Activated B cell treated with CpG ODN at 0.5 μM for 24 hours (primary cell): ENCODE measurements at regions not wholly inside any gene's neighbourhood (a gene's known extent, or its start where the extent isn't known, plus 50 kb on each side); places are given as distances from the start of the nearest gene placed in this dataset.

Experiments used
- ATAC-seq: fragments of 200-7000 bp; cut with Tn5 transposase; one replicate; pipeline ENCODE4 v1.10.0; 2021; ENCODE audit warnings: low read depth, mild to moderate bottlenecking, moderate library complexity
- CTCF ChIA-PET: fragments of 350-600 bp; sonication (Branson Sonifier 250); formaldehyde crosslinking; loops from one replicate; lab custom pipeline; 2021; ENCODE audit warnings: antibody characterized with exemption; lab: Charles Lee
- POLR2A ChIA-PET: fragments of 350-600 bp; sonication (Branson Sonifier 250); formaldehyde crosslinking; loops from one replicate; lab custom pipeline; 2021; ENCODE audit warnings: antibody characterized with exemption; lab: Charles Lee
- DNase-seq: peaks from one replicate; pipeline ENCODE4 v3.0.0; 2022
- H3K27ac Mint-ChIP-seq: one replicate; pipeline ENCODE4 v1.8.0; 2020; ENCODE audit warnings: mixed read lengths
- H3K27me3 Mint-ChIP-seq: one replicate; pipeline ENCODE4 v1.8.0; 2021; ENCODE audit warnings: mixed read lengths
- H3K36me3 Mint-ChIP-seq: one replicate; pipeline ENCODE4 v1.8.0; 2021; ENCODE audit warnings: low read depth, mixed read lengths
- H3K4me1 Mint-ChIP-seq: one replicate; pipeline ENCODE4 v1.8.0; 2021; ENCODE audit warnings: mixed read lengths
- H3K4me3 Mint-ChIP-seq: one replicate; pipeline ENCODE4 v1.8.0; 2020; ENCODE audit warnings: mild to moderate bottlenecking, mixed read lengths
- H3K9me3 Mint-ChIP-seq: one replicate; pipeline ENCODE4 v1.8.0; 2020; ENCODE audit warnings: mixed read lengths
- intact Hi-C: fragments of 100-400 bp; cut with micrococcal nuclease; formaldehyde crosslinking; loops from one replicate; pipeline ENCODE4 v1.15.1; 2024
- TF ChIP-seq, protein P1 (sequence below): fragments of 200-600 bp; IDR thresholded peaks from one replicate; pipeline ENCODE4 v1.8.0; 2022; ENCODE audit warnings: antibody characterized with exemption, mild to moderate bottlenecking

DNA sequence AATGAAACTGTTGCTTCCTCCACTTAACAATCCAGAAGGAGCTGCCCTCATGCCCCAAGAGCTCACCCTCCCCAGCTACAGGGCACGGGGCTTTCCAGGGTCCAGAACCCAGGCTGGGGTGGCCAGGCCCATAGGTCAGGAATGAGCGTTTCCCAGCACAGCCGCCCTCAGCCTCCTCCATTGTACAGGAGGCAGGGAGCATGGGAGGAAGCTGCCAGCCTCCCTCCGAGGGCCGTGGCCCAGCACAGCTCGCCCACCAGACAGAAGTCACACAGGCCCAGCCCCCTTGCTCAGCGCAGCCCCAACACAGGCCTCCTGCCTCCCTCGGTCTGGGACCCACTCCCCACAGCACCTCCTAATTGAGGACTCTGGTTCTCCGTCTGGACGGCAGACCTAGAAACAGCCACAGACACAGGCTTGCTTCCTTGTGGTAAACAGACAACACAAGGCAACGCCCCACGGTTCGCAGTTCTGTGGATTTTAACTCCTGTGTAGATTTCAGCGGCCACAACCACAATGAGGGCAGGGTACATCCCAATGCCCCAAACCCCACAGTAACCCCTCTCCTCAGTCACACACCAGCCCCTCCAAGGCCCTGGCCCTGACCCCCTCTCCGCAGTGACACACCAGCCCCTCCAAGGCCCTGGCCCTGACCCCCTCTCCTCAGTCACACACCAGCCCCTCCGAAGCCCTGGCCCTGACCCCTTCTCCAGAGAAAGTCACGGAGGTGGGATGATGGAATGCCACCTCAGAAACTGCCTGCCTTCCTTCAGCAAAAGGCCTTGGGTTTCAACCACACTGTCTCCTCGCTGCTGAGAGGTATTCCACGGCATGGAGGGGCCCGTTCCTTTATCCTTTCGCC lies 173.5 kb downstream of the DLL1 start:
- intact Hi-C loops: no loop called here
- H3K4me1 Mint-ChIP-seq: no peaks in the 10 kb centered on the region
- POLR2A ChIA-PET: no interaction called here
- no peak overlapping the region for H3K27ac Mint-ChIP-seq
- H3K9me3 Mint-ChIP-seq: peaks cover 18% of the 10 kb centered on the region
- CTCF ChIA-PET: no interaction called here
- no peak overlapping the region for H3K4me3 Mint-ChIP-seq
- peaks cover 6% of the 10 kb centered on the region for H3K27me3 Mint-ChIP-seq
- TF ChIP-seq, protein P1, sequence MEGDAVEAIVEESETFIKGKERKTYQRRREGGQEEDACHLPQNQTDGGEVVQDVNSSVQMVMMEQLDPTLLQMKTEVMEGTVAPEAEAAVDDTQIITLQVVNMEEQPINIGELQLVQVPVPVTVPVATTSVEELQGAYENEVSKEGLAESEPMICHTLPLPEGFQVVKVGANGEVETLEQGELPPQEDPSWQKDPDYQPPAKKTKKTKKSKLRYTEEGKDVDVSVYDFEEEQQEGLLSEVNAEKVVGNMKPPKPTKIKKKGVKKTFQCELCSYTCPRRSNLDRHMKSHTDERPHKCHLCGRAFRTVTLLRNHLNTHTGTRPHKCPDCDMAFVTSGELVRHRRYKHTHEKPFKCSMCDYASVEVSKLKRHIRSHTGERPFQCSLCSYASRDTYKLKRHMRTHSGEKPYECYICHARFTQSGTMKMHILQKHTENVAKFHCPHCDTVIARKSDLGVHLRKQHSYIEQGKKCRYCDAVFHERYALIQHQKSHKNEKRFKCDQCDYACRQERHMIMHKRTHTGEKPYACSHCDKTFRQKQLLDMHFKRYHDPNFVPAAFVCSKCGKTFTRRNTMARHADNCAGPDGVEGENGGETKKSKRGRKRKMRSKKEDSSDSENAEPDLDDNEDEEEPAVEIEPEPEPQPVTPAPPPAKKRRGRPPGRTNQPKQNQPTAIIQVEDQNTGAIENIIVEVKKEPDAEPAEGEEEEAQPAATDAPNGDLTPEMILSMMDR: no peak
- no peaks in the 10 kb centered on the region for H3K36me3 Mint-ChIP-seq
- no peak for DNase-seq
- ATAC-seq: no peak

DNA sequence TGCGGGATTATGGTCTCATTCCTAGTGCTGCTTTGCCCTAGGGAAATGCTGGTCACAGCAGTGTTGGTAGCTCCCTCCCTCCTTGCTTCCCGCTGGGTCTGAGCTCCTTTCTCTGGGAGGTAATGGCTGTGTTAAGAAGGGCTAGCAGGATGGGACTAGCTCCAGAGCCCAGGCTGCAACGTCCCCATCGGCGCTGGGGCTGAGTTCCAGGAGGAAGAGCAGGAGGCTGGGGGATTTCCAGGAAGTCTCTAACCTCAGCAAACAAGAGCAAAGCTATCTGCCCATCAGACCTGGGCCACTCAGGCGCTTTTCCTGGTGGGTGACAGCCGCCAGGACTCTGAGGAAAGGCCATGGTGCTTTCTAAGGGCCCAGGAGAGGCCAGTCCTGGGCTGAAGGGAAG lies 174.2 kb downstream of the DLL1 start:
- TF ChIP-seq, protein P1: no peak
- DNase-seq (no peak), ATAC-seq (no peak)
- Mint-ChIP-seq H3K9me3 (peaks cover 17% of the 10 kb centered on the region), H3K36me3 (no peaks in the 10 kb centered on the region), H3K27ac (no peak overlapping the region), H3K27me3 (peaks cover 6% of the 10 kb centered on the region), H3K4me3 (no peak overlapping the region), H3K4me1 (no peaks in the 10 kb centered on the region)
- intact Hi-C loops: no loop called here
- ChIA-PET POLR2A (no interaction called here), CTCF (no interaction called here)

DNA sequence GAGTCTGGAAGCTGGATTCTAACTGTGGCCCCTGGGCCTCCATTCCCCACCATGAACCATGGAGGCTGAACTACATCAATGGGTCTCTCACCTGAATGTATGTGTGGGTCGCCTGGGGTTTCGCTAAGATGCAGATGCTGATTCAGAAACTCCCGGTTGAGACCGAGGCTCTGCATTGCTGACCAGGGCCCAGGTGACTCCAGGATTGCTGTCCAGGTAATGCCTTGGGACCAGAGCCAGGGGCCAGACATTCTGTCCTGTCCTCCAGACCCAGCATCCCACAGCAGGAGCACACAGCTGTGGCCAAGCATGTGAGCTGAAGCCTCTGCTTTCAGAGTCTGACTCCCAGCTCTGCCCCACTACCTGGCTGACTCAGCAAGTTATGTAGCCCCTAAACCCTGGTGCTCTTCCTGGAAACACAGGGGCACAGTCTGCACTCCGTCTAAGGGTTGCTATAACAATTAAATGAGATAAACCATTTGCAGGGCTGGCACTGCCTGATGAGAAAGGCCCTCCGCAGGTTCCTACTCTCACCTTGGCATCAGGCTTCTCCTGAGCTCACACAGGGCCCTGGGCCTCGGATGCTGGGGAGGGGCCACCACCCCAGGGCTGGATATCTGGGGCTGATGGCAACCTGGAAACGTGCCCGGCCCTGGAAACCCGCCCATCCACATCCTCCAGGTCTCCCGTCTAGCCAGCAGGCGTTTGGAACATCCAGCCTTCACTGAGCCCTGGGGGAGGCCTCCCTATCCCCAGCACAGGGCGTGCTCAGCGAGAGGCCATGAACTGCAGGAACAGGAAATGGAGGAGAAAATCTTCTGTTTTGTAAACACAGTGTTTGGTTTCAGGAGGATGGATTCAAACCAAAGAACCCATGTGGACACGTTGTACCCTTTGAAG lies 175.7 kb downstream of the DLL1 start:
- intact Hi-C loops: no loop called here
- H3K4me1 Mint-ChIP-seq: no peaks in the 10 kb centered on the region
- no peak for ATAC-seq
- ChIA-PET POLR2A (no interaction called here), CTCF (no interaction called here)
- H3K27me3 Mint-ChIP-seq: peaks cover 6% of the 10 kb centered on the region
- peaks cover 10% of the 10 kb centered on the region for H3K9me3 Mint-ChIP-seq
- no peak for DNase-seq
- TF ChIP-seq, protein P1: no peak
- H3K36me3 Mint-ChIP-seq: no peaks in the 10 kb centered on the region
- H3K4me3 Mint-ChIP-seq: no peak overlapping the region
- no peak overlapping the region for H3K27ac Mint-ChIP-seq

DNA sequence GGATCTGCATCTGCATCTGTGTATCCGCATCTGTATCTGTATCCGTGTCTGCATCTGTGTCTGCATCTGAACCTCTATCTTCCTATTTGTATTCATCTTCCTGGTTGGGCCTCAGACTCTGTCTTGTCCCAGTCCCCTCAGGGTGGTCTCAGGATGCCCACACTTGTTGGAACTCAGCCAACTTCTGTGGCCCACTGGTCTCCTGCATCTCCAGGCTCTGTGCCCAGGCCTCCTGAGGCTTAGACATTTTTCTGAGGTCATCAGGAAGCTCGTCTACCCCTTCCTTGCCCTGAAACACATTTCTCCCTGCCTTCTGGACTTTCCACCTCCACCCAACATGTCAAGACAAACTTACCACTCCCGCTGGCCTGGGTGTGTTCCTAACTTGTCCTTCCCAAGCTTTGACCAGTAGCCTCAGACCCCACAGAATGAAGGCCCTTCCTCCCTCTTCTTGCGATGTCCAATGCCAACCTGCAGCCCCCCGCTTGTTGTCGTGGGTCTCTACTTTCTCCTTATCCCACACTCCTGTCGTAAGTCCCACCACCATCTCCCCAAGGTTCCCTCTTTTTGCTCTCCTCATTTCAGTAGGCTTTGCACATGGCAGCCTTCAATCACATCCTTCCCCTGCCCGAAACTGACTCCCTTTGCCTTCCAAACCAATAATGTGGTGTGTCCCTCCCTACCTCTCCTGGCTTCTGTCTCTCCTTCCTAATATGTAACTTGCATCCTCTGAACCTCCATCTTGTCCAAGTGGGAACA lies 176.5 kb downstream of the DLL1 start:
- TF ChIP-seq, protein P1: no peak
- intact Hi-C loops: no loop called here
- ATAC-seq (no peak), DNase-seq (no peak)
- Mint-ChIP-seq H3K27me3 (peaks cover 6% of the 10 kb centered on the region), H3K36me3 (no peaks in the 10 kb centered on the region), H3K4me1 (no peaks in the 10 kb centered on the region), H3K4me3 (no peak overlapping the region), H3K9me3 (peaks cover 5% of the 10 kb centered on the region), H3K27ac (no peak overlapping the region)
- CTCF ChIA-PET: no interaction called here
- POLR2A ChIA-PET: no interaction called here
